ENCODE measurements at regions not wholly inside any gene's neighbourhood (a gene's known extent, or its start where the extent isn't known, plus 50 kb on each side); places are given as distances from the start of the nearest gene placed in this dataset.

DNA sequence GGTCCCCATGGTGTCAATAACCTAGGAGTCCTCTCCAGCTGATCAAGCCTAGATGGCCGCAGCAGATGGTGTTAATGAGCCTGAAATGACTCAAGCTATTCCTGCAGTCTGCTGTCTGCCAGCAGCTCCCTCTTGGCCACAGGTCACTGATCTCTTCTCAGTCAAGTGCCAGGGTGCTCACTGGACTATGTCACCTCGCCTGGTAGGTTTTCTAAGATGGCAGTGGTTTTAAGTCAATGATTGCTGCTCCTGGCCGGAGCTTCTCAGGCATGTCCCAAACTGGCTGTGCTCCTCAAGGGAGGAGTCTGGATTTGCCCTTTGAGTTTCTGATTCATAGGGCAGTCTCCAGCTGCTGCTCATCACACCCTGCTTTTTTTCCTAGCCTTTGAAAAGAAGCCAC lies 58.6 kb upstream of the SHISA6 start:
- no peaks in the 10 kb centered on the region for H3K4me1 ChIP-seq (ENCODE audit: control insufficient read depth, extremely low read depth, insufficient read depth, low read length)
- FAIRE-seq, result no peak
- ChIA-PET CTCF (no interaction called here), POLR2A (no interaction called here)
- no peaks in the 10 kb centered on the region for H4K20me1 ChIP-seq (replicated peaks; ENCODE audit: control insufficient read depth, extremely low read depth, insufficient read depth, low read length)
- no TSS peak for BruUV-seq (replicated peaks)
- intact Hi-C loops (cut with micrococcal nuclease), result no loop called here
- no peak for DNase-seq (ENCODE audit: low read depth, low spot score)
- H3K36me3 ChIP-seq (ENCODE audit: control insufficient read depth in 2 of 2, extremely low read depth in 1 of 2, insufficient read depth in 2 of 2, low read length in 2 of 2), result no peaks in the 10 kb centered on the region
- H3K27ac ChIP-seq (ENCODE audit: insufficient read depth, low read depth, low read length), result no peak overlapping the region
- no peak overlapping the region for H3K4me3 ChIP-seq (replicated peaks in 1 of 3; ENCODE audit: insufficient read depth in 1 of 3, low read depth in 1 of 3, low read length in 3 of 3)
- no peaks in the 10 kb centered on the region for H3K27me3 ChIP-seq (ENCODE audit: control insufficient read depth in 2 of 2, insufficient read depth in 2 of 2, low read length in 2 of 2)
- H2AFZ ChIP-seq (ENCODE audit: low read depth, low read length), result no peak overlapping the region
- TF ChIP-seq, protein P1, sequence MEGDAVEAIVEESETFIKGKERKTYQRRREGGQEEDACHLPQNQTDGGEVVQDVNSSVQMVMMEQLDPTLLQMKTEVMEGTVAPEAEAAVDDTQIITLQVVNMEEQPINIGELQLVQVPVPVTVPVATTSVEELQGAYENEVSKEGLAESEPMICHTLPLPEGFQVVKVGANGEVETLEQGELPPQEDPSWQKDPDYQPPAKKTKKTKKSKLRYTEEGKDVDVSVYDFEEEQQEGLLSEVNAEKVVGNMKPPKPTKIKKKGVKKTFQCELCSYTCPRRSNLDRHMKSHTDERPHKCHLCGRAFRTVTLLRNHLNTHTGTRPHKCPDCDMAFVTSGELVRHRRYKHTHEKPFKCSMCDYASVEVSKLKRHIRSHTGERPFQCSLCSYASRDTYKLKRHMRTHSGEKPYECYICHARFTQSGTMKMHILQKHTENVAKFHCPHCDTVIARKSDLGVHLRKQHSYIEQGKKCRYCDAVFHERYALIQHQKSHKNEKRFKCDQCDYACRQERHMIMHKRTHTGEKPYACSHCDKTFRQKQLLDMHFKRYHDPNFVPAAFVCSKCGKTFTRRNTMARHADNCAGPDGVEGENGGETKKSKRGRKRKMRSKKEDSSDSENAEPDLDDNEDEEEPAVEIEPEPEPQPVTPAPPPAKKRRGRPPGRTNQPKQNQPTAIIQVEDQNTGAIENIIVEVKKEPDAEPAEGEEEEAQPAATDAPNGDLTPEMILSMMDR (IDR thresholded peaks at IDR 0.05; ENCODE audit: extremely low read depth in 1 of 2, insufficient read depth in 1 of 2, low read depth in 1 of 2, low read length in 2 of 2), result no peak
- TF ChIP-seq, protein P2, sequence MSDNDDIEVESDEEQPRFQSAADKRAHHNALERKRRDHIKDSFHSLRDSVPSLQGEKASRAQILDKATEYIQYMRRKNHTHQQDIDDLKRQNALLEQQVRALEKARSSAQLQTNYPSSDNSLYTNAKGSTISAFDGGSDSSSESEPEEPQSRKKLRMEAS (IDR thresholded peaks at IDR 0.05; ENCODE audit: insufficient read depth, insufficient read length), result no peak
- TF ChIP-seq POLR2AphosphoS5 (IDR thresholded peaks at IDR 0.05; ENCODE audit: insufficient read depth, low read depth, low read length) (no peak), MYC (IDR thresholded peaks at IDR 0.05; ENCODE audit: low read depth, low read length) (no peak), FOS (IDR thresholded peaks at IDR 0.05; ENCODE audit: borderline replicate concordance, insufficient read depth, low read length) (no peak), POLR2A (IDR thresholded peaks at IDR 0.05; ENCODE audit: low read depth, low read length) (no peak), EZH2 (IDR thresholded peaks at IDR 0.05; ENCODE audit: borderline replicate concordance, low read depth, low read length, severe bottlenecking) (no peak), JUN (IDR thresholded peaks at IDR 0.05; ENCODE audit: borderline replicate concordance, insufficient read depth, insufficient read length, low read depth) (no peak), GATA2 (IDR thresholded peaks at IDR 0.05; ENCODE audit: insufficient read depth, insufficient read length, low read depth, low read length) (no peak)
- no peak overlapping the region for H3K9ac ChIP-seq (replicated peaks; ENCODE audit: extremely low read depth, insufficient read depth, low read length)
- H3K9me1 ChIP-seq (replicated peaks; ENCODE audit: control insufficient read depth, extremely low read depth, insufficient read depth, low read length), result no peaks in the 10 kb centered on the region
- no peaks in the 10 kb centered on the region for H3K79me2 ChIP-seq (ENCODE audit: control insufficient read depth, insufficient read depth, low read length)
- H3K4me2 ChIP-seq (ENCODE audit: insufficient read depth, low read length), result no peak overlapping the region
- dilution Hi-C loops (cut with MboI; ENCODE audit: extremely low pct_ligation_motif_present, low sequenced_read_pairs), result no loop called here
- H3K9me3 ChIP-seq (replicated peaks; ENCODE audit: control insufficient read depth, insufficient read depth, low read length), result peaks cover 2% of the 10 kb centered on the region
